ENCODE measurements at regions not wholly inside any gene's neighbourhood (a gene's known extent, or its start where the extent isn't known, plus 50 kb on each side); places are given as distances from the start of the nearest gene placed in this dataset.

- TF ChIP-seq CTCF (IDR thresholded peaks at IDR 0.05), result no peak
- no peak for TF ChIP-seq TCF7L2 (IDR thresholded peaks at IDR 0.05; ENCODE audit: low read depth, low read length)
- no peak for TF ChIP-seq POLR2AphosphoS5 (IDR thresholded peaks at IDR 0.05; ENCODE audit: low read depth, low read length)
- TF ChIP-seq SIN3A (IDR thresholded peaks at IDR 0.05; ENCODE audit: borderline replicate concordance, insufficient read depth, low read depth, low read length), result no peak
These were observed 100.8 kb upstream of the OTUD4 start for GRCh38 chr4:145281224-145281623.

All from Panc1 (cell line).